ENCODE measurements at regions not wholly inside any gene's neighbourhood (a gene's known extent, or its start where the extent isn't known, plus 50 kb on each side); places are given as distances from the start of the nearest gene placed in this dataset.

DNA sequence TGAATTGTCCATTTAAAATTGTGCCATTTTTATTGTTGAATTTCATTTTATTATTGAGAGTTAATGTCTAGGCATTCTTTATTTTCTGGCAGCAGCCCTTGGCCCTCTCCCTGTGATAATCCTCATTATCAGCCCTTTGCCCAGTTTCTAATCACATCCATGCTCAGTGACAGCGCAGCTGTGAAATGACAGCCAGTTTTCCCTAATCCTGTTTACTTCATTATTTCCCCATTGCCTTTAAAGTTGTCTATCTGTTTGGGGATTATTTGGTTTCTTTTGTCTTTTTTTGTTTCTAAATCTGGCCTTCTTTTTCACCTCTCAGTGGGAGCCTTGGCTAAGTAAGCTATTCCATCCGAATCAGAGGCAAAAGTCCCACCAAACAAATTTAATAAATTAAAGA is 476.9 kb downstream of the SLC6A15 start:
- Mint-ChIP-seq H3K36me3 (ENCODE audit: low read depth) (no peaks in the 10 kb centered on the region), H3K27ac (no peak overlapping the region), H3K4me3 (no peak overlapping the region), H3K27me3 (no peaks in the 10 kb centered on the region), H3K9me3 (no peaks in the 10 kb centered on the region), H3K4me1 (no peaks in the 10 kb centered on the region)
- intact Hi-C loops (cut with micrococcal nuclease), result no loop called here
- ATAC-seq (ENCODE audit: low read depth) (no peak), DNase-seq (no peak)
- ChIA-PET CTCF (no interaction called here), POLR2A (no interaction called here)
- TF ChIP-seq, protein P1, sequence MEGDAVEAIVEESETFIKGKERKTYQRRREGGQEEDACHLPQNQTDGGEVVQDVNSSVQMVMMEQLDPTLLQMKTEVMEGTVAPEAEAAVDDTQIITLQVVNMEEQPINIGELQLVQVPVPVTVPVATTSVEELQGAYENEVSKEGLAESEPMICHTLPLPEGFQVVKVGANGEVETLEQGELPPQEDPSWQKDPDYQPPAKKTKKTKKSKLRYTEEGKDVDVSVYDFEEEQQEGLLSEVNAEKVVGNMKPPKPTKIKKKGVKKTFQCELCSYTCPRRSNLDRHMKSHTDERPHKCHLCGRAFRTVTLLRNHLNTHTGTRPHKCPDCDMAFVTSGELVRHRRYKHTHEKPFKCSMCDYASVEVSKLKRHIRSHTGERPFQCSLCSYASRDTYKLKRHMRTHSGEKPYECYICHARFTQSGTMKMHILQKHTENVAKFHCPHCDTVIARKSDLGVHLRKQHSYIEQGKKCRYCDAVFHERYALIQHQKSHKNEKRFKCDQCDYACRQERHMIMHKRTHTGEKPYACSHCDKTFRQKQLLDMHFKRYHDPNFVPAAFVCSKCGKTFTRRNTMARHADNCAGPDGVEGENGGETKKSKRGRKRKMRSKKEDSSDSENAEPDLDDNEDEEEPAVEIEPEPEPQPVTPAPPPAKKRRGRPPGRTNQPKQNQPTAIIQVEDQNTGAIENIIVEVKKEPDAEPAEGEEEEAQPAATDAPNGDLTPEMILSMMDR (IDR thresholded peaks at IDR 0.05), result no peak

DNA sequence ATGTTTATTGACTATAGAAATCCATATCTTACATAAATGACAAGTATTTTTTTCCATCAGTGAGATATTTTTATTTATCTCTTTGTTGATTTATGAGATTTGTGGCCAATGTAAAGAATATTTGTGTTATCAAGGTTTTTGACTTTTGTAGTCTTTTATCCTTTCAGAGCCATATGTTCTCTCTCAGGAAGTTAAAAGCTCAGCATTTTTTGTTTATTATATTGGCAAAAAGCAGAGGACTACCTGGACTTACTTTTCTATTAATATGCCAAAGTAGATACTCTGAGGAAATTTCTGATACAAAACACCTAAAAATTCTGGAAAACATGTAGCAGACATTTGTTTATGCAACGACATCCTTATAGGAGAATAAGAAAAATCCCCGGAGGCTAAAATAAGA is 490.3 kb downstream of the SLC6A15 start:
- H3K4me3 Mint-ChIP-seq, result no peak overlapping the region
- ATAC-seq (ENCODE audit: low read depth) (no peak), DNase-seq (no peak)
- intact Hi-C loops (cut with micrococcal nuclease), result no loop called here
- H3K36me3 Mint-ChIP-seq (ENCODE audit: low read depth), result no peaks in the 10 kb centered on the region
- TF ChIP-seq, protein P1 (IDR thresholded peaks at IDR 0.05), result no peak
- H3K27ac Mint-ChIP-seq, result no peak overlapping the region
- H3K4me1 Mint-ChIP-seq, result no peaks in the 10 kb centered on the region
- POLR2A ChIA-PET, result no interaction called here
- CTCF ChIA-PET, result no interaction called here
- no peaks in the 10 kb centered on the region for H3K9me3 Mint-ChIP-seq
- no peaks in the 10 kb centered on the region for H3K27me3 Mint-ChIP-seq

DNA sequence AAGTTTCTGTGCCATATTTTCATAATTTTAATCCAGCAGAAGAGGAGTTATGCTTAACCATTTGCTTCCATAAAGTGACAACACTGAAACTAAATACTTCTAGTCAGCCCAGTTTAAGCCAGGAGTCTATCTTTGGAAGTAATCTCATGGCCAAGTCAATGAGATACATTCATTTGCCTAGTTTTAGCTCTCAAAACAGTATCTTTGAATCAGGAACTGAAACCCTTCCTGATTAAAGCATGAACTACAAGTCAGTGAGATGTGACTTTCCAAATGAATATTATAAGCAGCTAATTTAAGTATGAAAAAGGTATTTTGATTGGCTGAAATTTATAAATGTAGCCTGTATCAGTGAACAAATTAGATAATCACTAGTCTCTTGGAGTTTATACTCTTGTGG is 491.5 kb downstream of the SLC6A15 start:
- ChIA-PET CTCF (no interaction called here), POLR2A (no interaction called here)
- intact Hi-C loops (cut with micrococcal nuclease), result no loop called here
- DNase-seq (no peak), ATAC-seq (ENCODE audit: low read depth) (no peak)
- no peaks in the 10 kb centered on the region for H3K9me3 Mint-ChIP-seq
- no peaks in the 10 kb centered on the region for H3K4me1 Mint-ChIP-seq
- H3K27me3 Mint-ChIP-seq, result no peaks in the 10 kb centered on the region
- no peak overlapping the region for H3K4me3 Mint-ChIP-seq
- TF ChIP-seq, protein P1 (IDR thresholded peaks at IDR 0.05), result no peak
- no peak overlapping the region for H3K27ac Mint-ChIP-seq
- H3K36me3 Mint-ChIP-seq (ENCODE audit: low read depth), result no peaks in the 10 kb centered on the region

DNA sequence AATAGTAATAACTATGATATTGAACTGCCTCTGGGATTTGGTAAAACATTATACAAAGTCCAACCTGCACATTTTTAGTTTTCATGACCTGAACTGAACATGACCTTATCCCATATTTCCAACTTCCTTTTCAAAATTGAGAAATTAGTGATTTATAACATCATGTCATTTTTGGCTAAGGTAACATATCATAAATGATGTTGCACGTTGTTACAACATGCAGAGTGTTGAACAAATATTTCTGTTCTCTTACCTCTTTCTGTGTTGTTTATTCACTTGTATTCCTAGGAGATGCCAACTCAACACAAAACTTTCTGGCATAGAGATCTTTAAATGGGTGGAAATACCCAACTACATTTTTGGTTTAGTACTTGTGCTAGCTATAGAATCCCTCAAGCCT is 496.0 kb downstream of the SLC6A15 start:
- H3K27me3 Mint-ChIP-seq, result no peaks in the 10 kb centered on the region
- TF ChIP-seq, protein P1 (IDR thresholded peaks at IDR 0.05), result no peak
- ChIA-PET CTCF (no interaction called here), POLR2A (no interaction called here)
- no peak overlapping the region for H3K4me3 Mint-ChIP-seq
- intact Hi-C loops (cut with micrococcal nuclease), result no loop called here
- H3K36me3 Mint-ChIP-seq (ENCODE audit: low read depth), result no peaks in the 10 kb centered on the region
- ATAC-seq (ENCODE audit: low read depth) (no peak), DNase-seq (no peak)
- H3K9me3 Mint-ChIP-seq, result no peaks in the 10 kb centered on the region
- H3K27ac Mint-ChIP-seq, result no peak overlapping the region
- no peaks in the 10 kb centered on the region for H3K4me1 Mint-ChIP-seq

DNA sequence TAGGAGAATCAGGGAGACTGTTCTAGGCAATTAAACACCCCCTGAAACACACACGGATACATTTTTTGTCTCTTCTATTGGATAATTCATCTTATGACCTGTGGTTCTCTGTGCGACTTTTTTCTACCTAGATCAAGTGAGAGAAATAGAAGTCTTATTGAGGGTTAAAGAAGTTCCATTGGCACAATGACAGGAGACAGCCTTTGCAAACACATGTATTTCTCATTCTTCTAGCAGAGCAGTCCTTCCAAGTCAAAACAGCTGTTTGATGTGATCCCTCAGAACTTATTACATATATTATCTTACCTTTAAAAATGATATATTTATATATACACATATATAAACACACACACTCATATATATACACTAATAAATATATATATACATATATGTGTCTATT is 496.7 kb downstream of the SLC6A15 start:
- CTCF ChIA-PET, result no interaction called here
- peaks cover 4% of the 10 kb centered on the region for H3K9me3 Mint-ChIP-seq
- no peak for ATAC-seq (ENCODE audit: low read depth)

More for the DNA sequence above, 496.7 kb downstream of the SLC6A15 start:
- TF ChIP-seq, protein P1 (IDR thresholded peaks at IDR 0.05), result no peak
- intact Hi-C loops (cut with micrococcal nuclease), result no loop called here
- no peak overlapping the region for H3K4me3 Mint-ChIP-seq
- POLR2A ChIA-PET, result no interaction called here
- H3K27me3 Mint-ChIP-seq, result no peaks in the 10 kb centered on the region
- H3K27ac Mint-ChIP-seq, result no peak overlapping the region
- DNase-seq, result no peak
- no peaks in the 10 kb centered on the region for H3K36me3 Mint-ChIP-seq (ENCODE audit: low read depth)
- no peaks in the 10 kb centered on the region for H3K4me1 Mint-ChIP-seq

Measured in activated B cell treated with CpG ODN at 0.5 μM for 24 hours (primary cell).